ENCODE measurements at regions not wholly inside any gene's neighbourhood (a gene's known extent, or its start where the extent isn't known, plus 50 kb on each side); places are given as distances from the start of the nearest gene placed in this dataset.

DNA sequence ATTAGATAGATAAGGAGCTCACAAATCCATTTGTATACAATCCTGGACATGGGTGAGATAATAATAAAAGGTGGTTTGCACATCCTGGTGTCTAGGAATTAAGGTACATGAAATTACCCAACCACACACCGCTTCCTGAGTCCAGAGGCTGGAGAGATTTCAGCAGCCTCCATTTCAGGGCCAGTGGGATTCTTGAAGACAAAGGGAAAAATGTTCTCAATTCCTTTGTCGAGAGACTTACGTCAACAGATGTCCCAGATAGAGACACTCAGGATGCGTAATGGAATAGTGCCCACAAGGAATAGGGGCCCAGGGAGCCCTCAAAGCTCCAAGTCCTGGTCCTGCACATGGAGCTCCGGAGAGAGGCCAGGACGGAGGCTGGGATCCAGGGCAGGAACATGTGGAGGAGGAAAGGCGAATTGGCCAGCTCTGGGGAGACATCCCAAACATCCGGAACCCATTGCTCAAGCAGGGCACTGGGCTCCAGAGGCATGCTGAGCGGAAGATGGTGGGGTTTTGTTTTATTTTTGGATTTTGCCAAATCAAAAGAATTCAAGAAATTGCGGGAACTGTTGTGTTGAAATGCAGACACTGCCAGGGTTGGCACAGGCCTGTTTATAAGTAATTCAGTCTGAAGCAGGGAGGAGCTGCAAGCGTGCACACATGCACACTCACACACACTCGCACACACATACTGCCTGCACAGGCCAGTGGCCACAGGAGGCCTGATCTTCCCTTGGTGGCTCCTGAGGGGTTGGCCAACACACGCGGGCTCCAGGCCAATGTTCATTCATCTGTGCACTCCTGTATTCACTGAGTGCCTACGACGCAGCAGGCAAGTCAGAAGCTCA lies 97.2 kb downstream of the NOG start:
- TF ChIP-seq ESRRG (CRISPR knock-in tag; IDR thresholded peaks at IDR 0.05) (no peak), BACH2 (CRISPR knock-in tag; IDR thresholded peaks at IDR 0.05; ENCODE audit: borderline replicate concordance) (no peak), RARB (CRISPR knock-in tag; IDR thresholded peaks at IDR 0.05) (no peak), TCF4 (CRISPR knock-in tag; IDR thresholded peaks at IDR 0.05; ENCODE audit: borderline replicate concordance) (no peak), ISL1 (CRISPR knock-in tag; IDR thresholded peaks at IDR 0.05) (no peak), ZC3H10 (CRISPR knock-in tag; IDR thresholded peaks at IDR 0.05) (no peak), ARNTL (CRISPR knock-in tag; IDR thresholded peaks at IDR 0.05; ENCODE audit: borderline replicate concordance, low read depth) (no peak), GLIS3 (CRISPR knock-in tag; IDR thresholded peaks at IDR 0.05) (no peak), ZNF565 (CRISPR knock-in tag; conservative IDR thresholded peaks at IDR 0.05; ENCODE audit: low read depth) (no peak)
- TF ChIP-seq, protein P1, sequence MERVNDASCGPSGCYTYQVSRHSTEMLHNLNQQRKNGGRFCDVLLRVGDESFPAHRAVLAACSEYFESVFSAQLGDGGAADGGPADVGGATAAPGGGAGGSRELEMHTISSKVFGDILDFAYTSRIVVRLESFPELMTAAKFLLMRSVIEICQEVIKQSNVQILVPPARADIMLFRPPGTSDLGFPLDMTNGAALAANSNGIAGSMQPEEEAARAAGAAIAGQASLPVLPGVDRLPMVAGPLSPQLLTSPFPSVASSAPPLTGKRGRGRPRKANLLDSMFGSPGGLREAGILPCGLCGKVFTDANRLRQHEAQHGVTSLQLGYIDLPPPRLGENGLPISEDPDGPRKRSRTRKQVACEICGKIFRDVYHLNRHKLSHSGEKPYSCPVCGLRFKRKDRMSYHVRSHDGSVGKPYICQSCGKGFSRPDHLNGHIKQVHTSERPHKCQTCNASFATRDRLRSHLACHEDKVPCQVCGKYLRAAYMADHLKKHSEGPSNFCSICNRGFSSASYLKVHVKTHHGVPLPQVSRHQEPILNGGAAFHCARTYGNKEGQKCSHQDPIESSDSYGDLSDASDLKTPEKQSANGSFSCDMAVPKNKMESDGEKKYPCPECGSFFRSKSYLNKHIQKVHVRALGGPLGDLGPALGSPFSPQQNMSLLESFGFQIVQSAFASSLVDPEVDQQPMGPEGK (CRISPR knock-in tag; IDR thresholded peaks at IDR 0.05; ENCODE audit: borderline replicate concordance) = no peak
- TF ChIP-seq, protein P2, sequence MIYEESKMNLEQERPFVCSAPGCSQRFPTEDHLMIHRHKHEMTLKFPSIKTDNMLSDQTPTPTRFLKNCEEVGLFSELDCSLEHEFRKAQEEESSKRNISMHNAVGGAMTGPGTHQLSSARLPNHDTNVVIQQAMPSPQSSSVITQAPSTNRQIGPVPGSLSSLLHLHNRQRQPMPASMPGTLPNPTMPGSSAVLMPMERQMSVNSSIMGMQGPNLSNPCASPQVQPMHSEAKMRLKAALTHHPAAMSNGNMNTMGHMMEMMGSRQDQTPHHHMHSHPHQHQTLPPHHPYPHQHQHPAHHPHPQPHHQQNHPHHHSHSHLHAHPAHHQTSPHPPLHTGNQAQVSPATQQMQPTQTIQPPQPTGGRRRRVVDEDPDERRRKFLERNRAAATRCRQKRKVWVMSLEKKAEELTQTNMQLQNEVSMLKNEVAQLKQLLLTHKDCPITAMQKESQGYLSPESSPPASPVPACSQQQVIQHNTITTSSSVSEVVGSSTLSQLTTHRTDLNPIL (CRISPR knock-in tag; IDR thresholded peaks at IDR 0.05; ENCODE audit: low read depth) = no peak
